ENCODE measurements at regions not wholly inside any gene's neighbourhood (a gene's known extent, or its start where the extent isn't known, plus 50 kb on each side); places are given as distances from the start of the nearest gene placed in this dataset.

GRCh38 chr2:9085353-9085752 lies 81.9 kb upstream of the MBOAT2 start:
- Histone ChIP-seq H3K9ac (ENCODE audit: control insufficient read depth, insufficient read depth, low read length) (no peak overlapping the region), H3K36me3 (ENCODE audit: control insufficient read depth in 2 of 2, insufficient read depth in 2 of 2, low read length in 1 of 2) (no peaks in the 10 kb centered on the region), H3K79me2 (ENCODE audit: control insufficient read depth, insufficient read depth, low read length) (no peaks in the 10 kb centered on the region), H3K27me3 (replicated peaks in 1 of 2; ENCODE audit: control insufficient read depth in 2 of 2, insufficient read depth in 2 of 2, low read length in 1 of 2) (no peaks in the 10 kb centered on the region), H3K4me1 (ENCODE audit: control insufficient read depth, insufficient read depth, low read length) (no peaks in the 10 kb centered on the region), H3K27ac (ENCODE audit: control insufficient read depth, insufficient read depth) (no peak overlapping the region), H3K9me3 (replicated peaks; ENCODE audit: control insufficient read depth, insufficient read depth, low read length) (no peaks in the 10 kb centered on the region; the same call in 1 of the 3 replicates), H3K4me2 (ENCODE audit: control insufficient read depth, insufficient read depth) (no peak overlapping the region), H3K4me3 (no peak overlapping the region), H2AFZ (ENCODE audit: control insufficient read depth, low read depth, low read length) (no peak overlapping the region), H4K20me1 (ENCODE audit: control insufficient read depth, insufficient read depth) (no peaks in the 10 kb centered on the region)
- POLR2A ChIA-PET = interaction anchor here (0.6 kb wide), 1 partner anchor 74 kb away, joined by 3 read pairs; no protein-coding TSS in a partner anchor
- TF ChIP-seq ELK1 (IDR thresholded peaks at IDR 0.05; ENCODE audit: low read depth, low read length) = no peak
- TF ChIP-seq NKRF (conservative IDR thresholded peaks at IDR 0.05) = no peak
- TF ChIP-seq ASH2L (IDR thresholded peaks at IDR 0.05; ENCODE audit: borderline replicate concordance, low read depth) = no peak
- no peak for TF ChIP-seq BACH1 (IDR thresholded peaks at IDR 0.05; ENCODE audit: borderline replicate concordance)
- no peak for TF ChIP-seq STAT3 (IDR thresholded peaks at IDR 0.05; ENCODE audit: low read depth, low read length)
- TF ChIP-seq TBL1XR1 (IDR thresholded peaks at IDR 0.05; ENCODE audit: low read depth, low read length) = no peak
- TF ChIP-seq ZNF384 (IDR thresholded peaks at IDR 0.05; ENCODE audit: borderline replicate concordance, low read depth, low read length) = no peak
- no peak for TF ChIP-seq RAD21 (IDR thresholded peaks at IDR 0.05; ENCODE audit: insufficient read depth, low read depth, low read length)
- TF ChIP-seq RAD51 (IDR thresholded peaks at IDR 0.05) = no peak
- FAIRE-seq (no peak), DNase-seq (ENCODE audit: low read depth, low spot score) (no peak), ATAC-seq (no peak)
- RAD21 ChIA-PET (ENCODE audit: unreplicated experiment) = no interaction called here
- in situ Hi-C loops (cut with MboI) = no loop called here
- SMC1A ChIA-PET (ENCODE audit: uncharacterized antibody, unreplicated experiment) = interaction anchor here (1.0 to 1.3 kb wide), 2 partner anchors 10 to 100 kb away, joined by 3 to 5 read pairs; no protein-coding TSS in a partner anchor
- no TSS peak for BruUV-seq (replicated peaks)
- WGBS (ENCODE audit: insufficient coverage, insufficient replicate concordance, low lambda C conversion rate, missing lambda C conversion rate) = 13% methylated on average over 2 of the region's 2 CpGs
- intact Hi-C loops (cut with micrococcal nuclease; ENCODE audit: unreplicated experiment) = no loop called here
- CTCF ChIA-PET = interaction anchor here (0.6 to 1.2 kb wide), 2 partner anchors 73 to 78 kb away, joined by 3 to 5 read pairs; no protein-coding TSS in a partner anchor
